SK-N-MC (cell line): ENCODE measurements at regions not wholly inside any gene's neighbourhood (a gene's known extent, or its start where the extent isn't known, plus 50 kb on each side); places are given as distances from the start of the nearest gene placed in this dataset.

Experiments used
- EZH2 ChIP-seq: fragments of 200-600 bp; sonication (generic); IDR thresholded peaks from one replicate; pipeline ENCODE4 v1.6.1; 2017; ENCODE audit warnings: antibody characterized with exemption
- POLR2AphosphoS5 ChIP-seq: IDR thresholded peaks from 2 replicates; pipeline ENCODE4 v1.6.1; 2012; ENCODE audit warnings: mild to moderate bottlenecking, low read depth, low read length, borderline replicate concordance

- TF ChIP-seq EZH2 (no peak), POLR2AphosphoS5 (no peak)
Measured at GRCh38 chr3:144109944-144110343, 138.3 kb downstream of the DIPK2A start.
